SK-N-MC (cell line): ENCODE measurements at regions not wholly inside any gene's neighbourhood (a gene's known extent, or its start where the extent isn't known, plus 50 kb on each side); places are given as distances from the start of the nearest gene placed in this dataset.

Source experiments
- EZH2 ChIP-seq: fragments of 200-600 bp; sonication (generic); IDR thresholded peaks from one replicate; pipeline ENCODE4 v1.6.1; 2017; ENCODE audit warnings: antibody characterized with exemption
- POLR2AphosphoS5 ChIP-seq: IDR thresholded peaks from 2 replicates; pipeline ENCODE4 v1.6.1; 2012; ENCODE audit warnings: mild to moderate bottlenecking, low read depth, low read length, borderline replicate concordance

- TF ChIP-seq POLR2AphosphoS5: no peak
- TF ChIP-seq EZH2: no peak
Observed at GRCh38 chr2:18991177-18992168, 366.9 kb downstream of the OSR1 start.
